Activated CD4-positive, alpha-beta T cell treated with anti-CD3 and anti-CD28 coated beads, Interleukin-2, amount 10 ng/mL, durations not matched to agents 7 days and 5 days (primary cell): ENCODE measurements at regions not wholly inside any gene's neighbourhood (a gene's known extent, or its start where the extent isn't known, plus 50 kb on each side); places are given as distances from the start of the nearest gene placed in this dataset.

Source experiments
- CTCF ChIA-PET: fragments of 350-600 bp; sonication (Branson Sonifier 250); formaldehyde crosslinking; loops from one replicate; lab custom pipeline; 2021; ENCODE audit warnings: antibody characterized with exemption; lab: Charles Lee
- POLR2A ChIA-PET: fragments of 350-600 bp; sonication (Branson Sonifier 250); formaldehyde crosslinking; loops from one replicate; lab custom pipeline; 2021; ENCODE audit warnings: antibody characterized with exemption; lab: Charles Lee
- DNase-seq: peaks from one replicate; pipeline ENCODE4 v3.0.0-alpha.2; 2020
- H3K27ac Mint-ChIP-seq: one replicate; pipeline ENCODE4 v1.8.0; 2021; ENCODE audit warnings: mild to moderate bottlenecking, moderate library complexity, mixed read lengths
- H3K27me3 Mint-ChIP-seq: one replicate; pipeline ENCODE4 v1.8.0; 2021; ENCODE audit warnings: mixed read lengths
- H3K36me3 Mint-ChIP-seq: one replicate; pipeline ENCODE4 v1.8.0; 2021; ENCODE audit warnings: low read depth, mixed read lengths
- H3K4me1 Mint-ChIP-seq: one replicate; pipeline ENCODE4 v1.8.0; 2021; ENCODE audit warnings: mixed read lengths
- H3K4me3 Mint-ChIP-seq: one replicate; pipeline ENCODE4 v1.8.0; 2021; ENCODE audit warnings: mild to moderate bottlenecking, moderate library complexity, mixed read lengths
- H3K9me3 Mint-ChIP-seq: one replicate; pipeline ENCODE4 v1.8.0; 2021; ENCODE audit warnings: mixed read lengths

- Mint-ChIP-seq H3K4me3 (no peak overlapping the region), H3K27me3 (peaks cover 12% of the 10 kb centered on the region), H3K9me3 (no peaks in the 10 kb centered on the region), H3K4me1 (no peaks in the 10 kb centered on the region), H3K36me3 (no peaks in the 10 kb centered on the region), H3K27ac (no peak overlapping the region)
- ChIA-PET CTCF (no interaction called here), POLR2A (no interaction called here)
- no peak for DNase-seq
Observed at GRCh38 chr15:31782016-31782783, 248.1 kb upstream of the CHRNA7 start.

- Mint-ChIP-seq H3K9me3 (no peaks in the 10 kb centered on the region), H3K36me3 (no peaks in the 10 kb centered on the region), H3K27me3 (peaks cover 12% of the 10 kb centered on the region), H3K4me1 (no peaks in the 10 kb centered on the region), H3K4me3 (no peak overlapping the region), H3K27ac (no peak overlapping the region)
- DNase-seq = no peak
- ChIA-PET CTCF (no interaction called here), POLR2A (no interaction called here)
Observed at GRCh38 chr15:31782951-31783350, 247.4 kb upstream of the CHRNA7 start.

- no peak for DNase-seq
- CTCF ChIA-PET = no interaction called here
- Mint-ChIP-seq H3K9me3 (no peaks in the 10 kb centered on the region), H3K4me1 (no peaks in the 10 kb centered on the region), H3K27ac (no peak overlapping the region), H3K36me3 (no peaks in the 10 kb centered on the region), H3K27me3 (peaks cover 12% of the 10 kb centered on the region), H3K4me3 (no peak overlapping the region)
- POLR2A ChIA-PET = no interaction called here
Observed at GRCh38 chr15:31786360-31786759, 244.0 kb upstream of the CHRNA7 start.

- H3K4me1 Mint-ChIP-seq = no peaks in the 10 kb centered on the region
- DNase-seq = no peak
- H3K9me3 Mint-ChIP-seq = no peaks in the 10 kb centered on the region
- peaks cover 8% of the 10 kb centered on the region for H3K27me3 Mint-ChIP-seq
- H3K36me3 Mint-ChIP-seq = no peaks in the 10 kb centered on the region
- POLR2A ChIA-PET = no interaction called here
- no peak overlapping the region for H3K27ac Mint-ChIP-seq
- CTCF ChIA-PET = no interaction called here
- H3K4me3 Mint-ChIP-seq = no peak overlapping the region
Observed at GRCh38 chr15:31788104-31788503, 242.2 kb upstream of the CHRNA7 start.

- Mint-ChIP-seq H3K4me1 (no peaks in the 10 kb centered on the region), H3K9me3 (no peaks in the 10 kb centered on the region), H3K27ac (no peak overlapping the region), H3K36me3 (no peaks in the 10 kb centered on the region), H3K27me3 (no peaks in the 10 kb centered on the region), H3K4me3 (no peak overlapping the region)
- DNase-seq = no peak
- ChIA-PET CTCF (no interaction called here), POLR2A (no interaction called here)
Observed at GRCh38 chr15:31792611-31793199, 237.6 kb upstream of the CHRNA7 start.

- H3K9me3 Mint-ChIP-seq = no peaks in the 10 kb centered on the region
- CTCF ChIA-PET = no interaction called here
Observed at GRCh38 chr15:31799319-31799714, 231.0 kb upstream of the CHRNA7 start.

GRCh38 chr15:31799715-31800321 lies 230.5 kb upstream of the CHRNA7 start:
- H3K27ac Mint-ChIP-seq = no peak overlapping the region
- H3K27me3 Mint-ChIP-seq = no peaks in the 10 kb centered on the region
- no peak overlapping the region for H3K4me3 Mint-ChIP-seq
- CTCF ChIA-PET = no interaction called here
- POLR2A ChIA-PET = no interaction called here
- H3K9me3 Mint-ChIP-seq = no peaks in the 10 kb centered on the region
- DNase-seq = no peak
- H3K36me3 Mint-ChIP-seq = no peaks in the 10 kb centered on the region
- no peaks in the 10 kb centered on the region for H3K4me1 Mint-ChIP-seq

More at GRCh38 chr15:31799319-31799714, 231.0 kb upstream of the CHRNA7 start:
- POLR2A ChIA-PET = interaction anchor here (0.6 kb wide), 1 partner anchor 1786 kb away, joined by 4 read pairs; no protein-coding TSS in a partner anchor
- Mint-ChIP-seq H3K27ac (no peak overlapping the region), H3K27me3 (no peaks in the 10 kb centered on the region), H3K4me3 (no peak overlapping the region), H3K4me1 (no peaks in the 10 kb centered on the region), H3K36me3 (no peaks in the 10 kb centered on the region)
- no peak for DNase-seq

- Mint-ChIP-seq H3K27me3 (no peaks in the 10 kb centered on the region), H3K9me3 (no peaks in the 10 kb centered on the region), H3K4me1 (no peaks in the 10 kb centered on the region), H3K36me3 (no peaks in the 10 kb centered on the region), H3K4me3 (no peak overlapping the region), H3K27ac (no peak overlapping the region)
- no peak for DNase-seq
- CTCF ChIA-PET = no interaction called here
- POLR2A ChIA-PET = no interaction called here
Observed at GRCh38 chr15:31801152-31801551, 229.2 kb upstream of the CHRNA7 start.

GRCh38 chr15:31802761-31803160 lies 227.6 kb upstream of the CHRNA7 start:
- H3K27me3 Mint-ChIP-seq = no peaks in the 10 kb centered on the region
- no peaks in the 10 kb centered on the region for H3K9me3 Mint-ChIP-seq
- CTCF ChIA-PET = no interaction called here
- H3K36me3 Mint-ChIP-seq = no peaks in the 10 kb centered on the region
- no peak overlapping the region for H3K4me3 Mint-ChIP-seq
- POLR2A ChIA-PET = no interaction called here
- no peak overlapping the region for H3K27ac Mint-ChIP-seq
- no peaks in the 10 kb centered on the region for H3K4me1 Mint-ChIP-seq
- no peak for DNase-seq

GRCh38 chr15:31803388-31803884 lies 226.9 kb upstream of the CHRNA7 start:
- H3K27ac Mint-ChIP-seq = no peak overlapping the region
- H3K4me1 Mint-ChIP-seq = no peaks in the 10 kb centered on the region
- POLR2A ChIA-PET = no interaction called here
- no peaks in the 10 kb centered on the region for H3K9me3 Mint-ChIP-seq
- no peaks in the 10 kb centered on the region for H3K36me3 Mint-ChIP-seq
- H3K27me3 Mint-ChIP-seq = no peaks in the 10 kb centered on the region
- no peak for DNase-seq
- CTCF ChIA-PET = no interaction called here
- H3K4me3 Mint-ChIP-seq = no peak overlapping the region

GRCh38 chr15:31805090-31805662 lies 225.1 kb upstream of the CHRNA7 start:
- no peak overlapping the region for H3K27ac Mint-ChIP-seq

GRCh38 chr15:31806106-31806505 lies 224.2 kb upstream of the CHRNA7 start:
- Mint-ChIP-seq H3K4me3 (no peak overlapping the region), H3K27me3 (no peaks in the 10 kb centered on the region), H3K36me3 (no peaks in the 10 kb centered on the region), H3K4me1 (no peaks in the 10 kb centered on the region), H3K27ac (no peak overlapping the region), H3K9me3 (no peaks in the 10 kb centered on the region)
- CTCF ChIA-PET = no interaction called here
- POLR2A ChIA-PET = no interaction called here
- DNase-seq = no peak

More at GRCh38 chr15:31805090-31805662, 225.1 kb upstream of the CHRNA7 start:
- ChIA-PET POLR2A (no interaction called here), CTCF (no interaction called here)
- H3K4me3 Mint-ChIP-seq = no peak overlapping the region
- H3K9me3 Mint-ChIP-seq = no peaks in the 10 kb centered on the region
- no peaks in the 10 kb centered on the region for H3K4me1 Mint-ChIP-seq
- H3K36me3 Mint-ChIP-seq = no peaks in the 10 kb centered on the region
- no peak for DNase-seq
- H3K27me3 Mint-ChIP-seq = no peaks in the 10 kb centered on the region

- H3K4me3 Mint-ChIP-seq = no peak overlapping the region
- H3K9me3 Mint-ChIP-seq = no peaks in the 10 kb centered on the region
- H3K4me1 Mint-ChIP-seq = no peaks in the 10 kb centered on the region
- H3K36me3 Mint-ChIP-seq = no peaks in the 10 kb centered on the region
- no peak overlapping the region for H3K27ac Mint-ChIP-seq
- ChIA-PET POLR2A (no interaction called here), CTCF (no interaction called here)
- H3K27me3 Mint-ChIP-seq = no peaks in the 10 kb centered on the region
- DNase-seq = no peak
Observed at GRCh38 chr15:31811641-31812040, 218.7 kb upstream of the CHRNA7 start.
